ENCODE measurements at regions not wholly inside any gene's neighbourhood (a gene's known extent, or its start where the extent isn't known, plus 50 kb on each side); places are given as distances from the start of the nearest gene placed in this dataset.

GRCh38 chrX:138034136-138034535 lies 468.2 kb downstream of the ZIC3 start:
- no peaks in the 10 kb centered on the region for H3K9me3 ChIP-seq (ENCODE audit: insufficient read depth, low read depth, low read length)

GRCh38 chrX:138037548-138037947 lies 471.6 kb downstream of the ZIC3 start:
- Histone ChIP-seq H3K4me1 (ENCODE audit: insufficient read depth, low read length, poor library complexity, severe bottlenecking) (no peaks in the 10 kb centered on the region), H3K27me3 (ENCODE audit: insufficient read depth, low read length, poor library complexity, severe bottlenecking) (no peaks in the 10 kb centered on the region), H3K4me2 (ENCODE audit: low read depth, low read length, poor library complexity, severe bottlenecking) (no peak overlapping the region), H3K36me3 (ENCODE audit: insufficient read depth, low read length) (no peaks in the 10 kb centered on the region), H3K9me2 (replicated peaks; ENCODE audit: low read depth, low read length) (no peaks in the 10 kb centered on the region), H3K4me3 (ENCODE audit: low read length, poor library complexity, severe bottlenecking) (no peak overlapping the region), H3K79me2 (ENCODE audit: insufficient read depth, low read length) (no peaks in the 10 kb centered on the region), H4K20me1 (ENCODE audit: insufficient read depth, low read length, poor library complexity, severe bottlenecking) (no peaks in the 10 kb centered on the region), H2AFZ (ENCODE audit: low read length) (no peak overlapping the region), H3F3A (ENCODE audit: low read depth) (no peaks in the 10 kb centered on the region), H3K9me3 (ENCODE audit: insufficient read depth, low read depth, low read length) (no peaks in the 10 kb centered on the region), H3K9ac (ENCODE audit: low read depth, low read length, poor library complexity, severe bottlenecking) (no peak overlapping the region)
- TF ChIP-seq CTCF (conservative IDR thresholded peaks at IDR 0.05; ENCODE audit: low read length) (no peak), EZH2phosphoT487 (IDR thresholded peaks at IDR 0.05; ENCODE audit: borderline replicate concordance) (no peak)

More at GRCh38 chrX:138034136-138034535, 468.2 kb downstream of the ZIC3 start:
- no peak overlapping the region for H2AFZ ChIP-seq (ENCODE audit: low read length)
- H4K20me1 ChIP-seq (ENCODE audit: insufficient read depth, low read length, poor library complexity, severe bottlenecking) = no peaks in the 10 kb centered on the region
- no peaks in the 10 kb centered on the region for H3K9me2 ChIP-seq (replicated peaks; ENCODE audit: low read depth, low read length)
- H3K79me2 ChIP-seq (ENCODE audit: insufficient read depth, low read length) = no peaks in the 10 kb centered on the region
- no peaks in the 10 kb centered on the region for H3K27me3 ChIP-seq (ENCODE audit: insufficient read depth, low read length, poor library complexity, severe bottlenecking)
- H3K9ac ChIP-seq (ENCODE audit: low read depth, low read length, poor library complexity, severe bottlenecking) = no peak overlapping the region
- H3F3A ChIP-seq (ENCODE audit: low read depth) = no peaks in the 10 kb centered on the region
- no peak for TF ChIP-seq CTCF (conservative IDR thresholded peaks at IDR 0.05; ENCODE audit: low read length)
- TF ChIP-seq EZH2phosphoT487 (IDR thresholded peaks at IDR 0.05; ENCODE audit: borderline replicate concordance) = no peak
- H3K4me2 ChIP-seq (ENCODE audit: low read depth, low read length, poor library complexity, severe bottlenecking) = no peak overlapping the region
- no peaks in the 10 kb centered on the region for H3K36me3 ChIP-seq (ENCODE audit: insufficient read depth, low read length)
- no peaks in the 10 kb centered on the region for H3K4me1 ChIP-seq (ENCODE audit: insufficient read depth, low read length, poor library complexity, severe bottlenecking)
- no peak overlapping the region for H3K4me3 ChIP-seq (ENCODE audit: low read length, poor library complexity, severe bottlenecking)

- Histone ChIP-seq H3K9me2 (replicated peaks; ENCODE audit: low read depth, low read length) (no peaks in the 10 kb centered on the region), H3K9ac (ENCODE audit: low read depth, low read length, poor library complexity, severe bottlenecking) (no peak overlapping the region), H3K4me2 (ENCODE audit: low read depth, low read length, poor library complexity, severe bottlenecking) (no peak overlapping the region), H3K4me3 (ENCODE audit: low read length, poor library complexity, severe bottlenecking) (no peak overlapping the region), H3K36me3 (ENCODE audit: insufficient read depth, low read length) (no peaks in the 10 kb centered on the region), H3K4me1 (ENCODE audit: insufficient read depth, low read length, poor library complexity, severe bottlenecking) (no peaks in the 10 kb centered on the region), H4K20me1 (ENCODE audit: insufficient read depth, low read length, poor library complexity, severe bottlenecking) (no peaks in the 10 kb centered on the region), H3K27me3 (ENCODE audit: insufficient read depth, low read length, poor library complexity, severe bottlenecking) (no peaks in the 10 kb centered on the region), H3K9me3 (ENCODE audit: insufficient read depth, low read depth, low read length) (no peaks in the 10 kb centered on the region), H3F3A (ENCODE audit: low read depth) (no peaks in the 10 kb centered on the region), H2AFZ (ENCODE audit: low read length) (no peak overlapping the region), H3K79me2 (ENCODE audit: insufficient read depth, low read length) (no peaks in the 10 kb centered on the region)
- TF ChIP-seq EZH2phosphoT487 (IDR thresholded peaks at IDR 0.05; ENCODE audit: borderline replicate concordance) (no peak), CTCF (conservative IDR thresholded peaks at IDR 0.05; ENCODE audit: low read length) (no peak)
Observed at GRCh38 chrX:138057883-138058282, 492.0 kb downstream of the ZIC3 start.
